Esophagus muscularis mucosa (tissue), 4 donors: ENCODE measurements at regions not wholly inside any gene's neighbourhood (a gene's known extent, or its start where the extent isn't known, plus 50 kb on each side); places are given as distances from the start of the nearest gene placed in this dataset.

Experiments
- DNase-seq: peaks from one replicate; pipeline ENCODE4 v3.0.0-alpha.2; 2017; ENCODE audit errors: extremely low spot score
- H3K27ac ChIP-seq, 4 donors: fragments of 200-600 bp; sonication (generic); replicated peaks in 1 of 4; 1 replicate in 3 of 4; 2 replicates in 1 of 4; pipeline ENCODE4 v1.5.1; 2016 to 2019; ENCODE audit warnings: mild to moderate bottlenecking in 1 of 4
- H3K27me3 ChIP-seq, 4 donors: fragments of 200-600 bp; sonication (generic); one replicate each; pipeline versions ENCODE4 v1.5.1 to v1.6.0; 2016 to 2019
- H3K36me3 ChIP-seq, 4 donors: fragments of 200-600 bp; sonication (generic); one replicate each; pipeline ENCODE4 v1.5.1; 2016 to 2019
- H3K4me1 ChIP-seq, 4 donors: fragments of 200-600 bp; sonication (generic); one replicate each; pipeline ENCODE4 v1.5.1; 2016 to 2019
- H3K4me3 ChIP-seq, 4 donors: fragments of 200-600 bp; sonication (generic); 1 replicate in 2 of 4; 2 replicates in 2 of 4; pipeline ENCODE4 v1.5.1; 2016 to 2019; ENCODE audit warnings: mild to moderate bottlenecking in 4 of 4, moderate library complexity in 1 of 4
- H3K9me3 ChIP-seq, 4 donors: fragments of 200-600 bp; sonication (generic); 1 replicate in 3 of 4; 2 replicates in 1 of 4; pipeline ENCODE4 v1.5.1; 2016 to 2019
- EP300 ChIP-seq: sonication (generic); formaldehyde crosslinking; IDR thresholded peaks from one replicate; pipeline ENCODE4 v1.6.1; 2017; ENCODE audit warnings: antibody characterized with exemption
- POLR2A ChIP-seq: fragments of 450-650 bp; IDR thresholded peaks from one replicate; pipeline ENCODE4 v1.6.1; 2017; ENCODE audit warnings: antibody characterized with exemption, moderate library complexity, mild to moderate bottlenecking, low read depth
- POLR2AphosphoS5 ChIP-seq, 2 donors: sonication (generic); formaldehyde crosslinking; IDR thresholded peaks; one replicate each; pipeline ENCODE4 v1.6.1; 2017; ENCODE audit warnings: antibody characterized with exemption in 2 of 2
- WGBS: methylation state at CpG from one replicate; pipeline ENCODE4 v1.1.5; 2018; 5-methylcytosine and 5-hydroxymethylcytosine counted together
- intact Hi-C: fragments of 100-400 bp; cut with DNase I; formaldehyde crosslinking; loops from one replicate; pipeline ENCODE4 v1.15.1; 2023
- TF ChIP-seq, protein P1 (sequence below), 3 experiments: fragments of 200-600 bp in 2 of 3; fragments of 450-650 bp in 1 of 3; sonication (generic) in 2 of 3; IDR thresholded peaks; one replicate each; pipeline ENCODE4 v1.5.1; 2017 to 2019; ENCODE audit warnings: antibody characterized with exemption in 3 of 3, mild to moderate bottlenecking in 2 of 3, moderate library complexity in 1 of 3

DNA sequence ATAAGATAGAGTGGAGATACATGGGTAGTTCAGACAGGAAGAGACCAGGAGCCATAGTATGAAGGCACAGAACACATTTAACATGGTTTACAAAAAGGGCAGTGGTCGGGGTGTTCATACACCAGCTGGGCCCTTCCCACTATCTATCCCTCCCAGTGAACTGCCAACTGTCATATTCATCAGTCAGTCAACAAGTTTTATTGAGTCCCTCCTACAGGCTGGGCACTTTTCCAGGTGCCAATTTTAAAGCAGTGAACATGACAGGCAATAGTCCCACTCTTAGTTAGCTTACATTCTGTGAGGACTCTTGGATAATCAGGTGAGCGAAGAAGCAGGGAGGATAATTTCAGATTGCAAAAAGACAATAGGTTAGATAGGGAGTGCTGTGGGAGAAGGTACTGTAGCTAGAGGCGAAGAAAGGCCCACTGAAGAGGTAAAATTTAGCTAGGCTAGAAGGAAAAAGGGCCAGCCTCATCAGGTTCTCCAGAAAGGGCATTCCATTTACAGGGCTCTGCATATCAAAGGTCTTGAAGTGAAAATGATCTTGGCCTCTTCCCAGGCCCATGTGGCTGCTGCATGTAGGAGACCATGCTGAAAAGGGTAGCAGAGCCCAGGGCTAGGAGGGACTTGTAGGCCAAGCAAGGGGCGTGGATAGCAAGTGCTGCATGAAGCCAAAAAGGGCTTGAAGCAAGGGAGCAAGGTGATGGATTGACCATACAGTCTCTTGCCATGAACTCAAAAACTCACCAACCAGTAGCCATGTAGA is 274.7 kb upstream of the SNX7 start:
- no peak overlapping the region for H3K4me3 ChIP-seq
- no peaks in the 10 kb centered on the region for H3K9me3 ChIP-seq
- no peaks in the 10 kb centered on the region for H3K4me1 ChIP-seq
- intact Hi-C loops, result no loop called here
- no peaks in the 10 kb centered on the region for H3K36me3 ChIP-seq
- 96% methylated on average over 4 of the region's 4 CpGs for WGBS
- no peak overlapping the region for H3K27ac ChIP-seq
- no peak for DNase-seq
- TF ChIP-seq POLR2A (no peak), EP300 (no peak), POLR2AphosphoS5 (IDR thresholded peaks at IDR 0.05) (no peak)
- TF ChIP-seq, protein P1, sequence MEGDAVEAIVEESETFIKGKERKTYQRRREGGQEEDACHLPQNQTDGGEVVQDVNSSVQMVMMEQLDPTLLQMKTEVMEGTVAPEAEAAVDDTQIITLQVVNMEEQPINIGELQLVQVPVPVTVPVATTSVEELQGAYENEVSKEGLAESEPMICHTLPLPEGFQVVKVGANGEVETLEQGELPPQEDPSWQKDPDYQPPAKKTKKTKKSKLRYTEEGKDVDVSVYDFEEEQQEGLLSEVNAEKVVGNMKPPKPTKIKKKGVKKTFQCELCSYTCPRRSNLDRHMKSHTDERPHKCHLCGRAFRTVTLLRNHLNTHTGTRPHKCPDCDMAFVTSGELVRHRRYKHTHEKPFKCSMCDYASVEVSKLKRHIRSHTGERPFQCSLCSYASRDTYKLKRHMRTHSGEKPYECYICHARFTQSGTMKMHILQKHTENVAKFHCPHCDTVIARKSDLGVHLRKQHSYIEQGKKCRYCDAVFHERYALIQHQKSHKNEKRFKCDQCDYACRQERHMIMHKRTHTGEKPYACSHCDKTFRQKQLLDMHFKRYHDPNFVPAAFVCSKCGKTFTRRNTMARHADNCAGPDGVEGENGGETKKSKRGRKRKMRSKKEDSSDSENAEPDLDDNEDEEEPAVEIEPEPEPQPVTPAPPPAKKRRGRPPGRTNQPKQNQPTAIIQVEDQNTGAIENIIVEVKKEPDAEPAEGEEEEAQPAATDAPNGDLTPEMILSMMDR (IDR thresholded peaks at IDR 0.05), result no peak
- H3K27me3 ChIP-seq, result no peaks in the 10 kb centered on the region

DNA sequence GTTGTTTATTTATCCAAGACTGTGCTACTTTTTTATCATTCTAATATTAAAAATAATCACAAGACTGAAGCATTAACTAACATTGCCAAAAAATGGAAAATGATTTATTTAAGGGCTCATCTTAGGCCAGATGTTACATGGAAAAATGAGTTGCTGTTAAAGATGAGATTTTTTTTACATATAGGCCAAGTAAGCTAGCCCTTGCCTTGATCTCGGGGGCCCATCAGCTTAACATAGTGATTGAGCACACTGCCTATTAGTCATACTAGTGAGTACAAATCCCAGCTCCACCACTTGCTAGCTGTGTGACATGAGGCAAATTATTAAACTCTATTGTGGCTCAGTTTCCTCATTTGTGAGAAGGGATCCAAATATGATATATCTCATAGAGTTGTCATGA is 275.9 kb upstream of the SNX7 start:
- H3K9me3 ChIP-seq, result no peaks in the 10 kb centered on the region
- TF ChIP-seq, protein P1 (IDR thresholded peaks at IDR 0.05), result no peak
- no peak for TF ChIP-seq POLR2A
- TF ChIP-seq POLR2AphosphoS5 (IDR thresholded peaks at IDR 0.05), result no peak
- no peak for TF ChIP-seq EP300
- H3K36me3 ChIP-seq, result no peaks in the 10 kb centered on the region
- no peaks in the 10 kb centered on the region for H3K27me3 ChIP-seq
- H3K4me1 ChIP-seq, result no peaks in the 10 kb centered on the region
- WGBS, result 50% methylated on average over 1 of the region's 1 CpG
- H3K4me3 ChIP-seq, result no peak overlapping the region
- intact Hi-C loops, result no loop called here
- no peak overlapping the region for H3K27ac ChIP-seq
- no peak for DNase-seq

- no peak for TF ChIP-seq EP300
- TF ChIP-seq, protein P1 (IDR thresholded peaks at IDR 0.05), result no peak
- no peak for TF ChIP-seq POLR2AphosphoS5 (IDR thresholded peaks at IDR 0.05)
- WGBS, result 68% methylated on average over 6 of the region's 6 CpGs
- Histone ChIP-seq H3K9me3 (no peaks in the 10 kb centered on the region), H3K4me3 (no peak overlapping the region), H3K4me1 (no peaks in the 10 kb centered on the region), H3K27me3 (no peaks in the 10 kb centered on the region), H3K36me3 (no peaks in the 10 kb centered on the region), H3K27ac (no peak overlapping the region)
- intact Hi-C loops, result no loop called here
- DNase-seq, result no peak
Measured at GRCh38 chr1:98384461-98385141, 276.9 kb upstream of the SNX7 start.

- no peak for DNase-seq
- TF ChIP-seq, protein P1 (IDR thresholded peaks at IDR 0.05), result no peak
- TF ChIP-seq POLR2AphosphoS5 (IDR thresholded peaks at IDR 0.05), result no peak
- no peak for TF ChIP-seq EP300
- intact Hi-C loops, result no loop called here
- no peaks in the 10 kb centered on the region for H3K9me3 ChIP-seq
- H3K4me1 ChIP-seq, result no peaks in the 10 kb centered on the region
- no peaks in the 10 kb centered on the region for H3K36me3 ChIP-seq
- no peak overlapping the region for H3K4me3 ChIP-seq
- whole genome bisulfite sequencing, result 57% methylated on average over 5 of the region's 5 CpGs
- H3K27me3 ChIP-seq, result no peaks in the 10 kb centered on the region
- no peak overlapping the region for H3K27ac ChIP-seq
Measured at GRCh38 chr1:98382986-98383740, 278.4 kb upstream of the SNX7 start.
